CD4-positive, CD25-positive, alpha-beta regulatory T cell (primary cell): ENCODE measurements at regions not wholly inside any gene's neighbourhood (a gene's known extent, or its start where the extent isn't known, plus 50 kb on each side); places are given as distances from the start of the nearest gene placed in this dataset.
A peak's percentile ranks its signal among the peaks of the same experiment; 100 is the strongest.
"Not testable (repeated sequence)": the region's sequence is repeated elsewhere in the genome, so short reads cannot be mapped to it uniquely, and the experiment has no call there.

ENCODE experiments used
- ATAC-seq, 2 donors: fragments of 150-1000 bp; cut with Tn5 transposase; one replicate each; pipeline ENCODE4 v1.10.0; 2021; ENCODE audit warnings: low read depth in 2 of 2, moderate number of reproducible peaks in 2 of 2, moderate library complexity in 1 of 2
- DNase-seq, 3 donors: peaks; one replicate each; pipeline versions ENCODE4 v3.0.0 to v3.0.0-alpha.2; 2012 to 2022; ENCODE audit warnings: mixed read lengths in 1 of 3
- H3K27ac ChIP-seq: one replicate; pipeline ENCODE4 v1.7.0; 2013; ENCODE audit warnings: mild to moderate bottlenecking, low read length; ENCODE audit not compliant: insufficient read depth, poor library complexity, severe bottlenecking
- H3K27me3 ChIP-seq: one replicate; pipeline ENCODE4 v1.7.0; 2013; ENCODE audit warnings: low read length; ENCODE audit not compliant: control insufficient read depth, insufficient read depth
- H3K36me3 ChIP-seq: one replicate; pipeline ENCODE4 v1.7.0; 2013; ENCODE audit warnings: mild to moderate bottlenecking, low read length, moderate library complexity; ENCODE audit not compliant: control insufficient read depth, insufficient read depth
- H3K4me1 ChIP-seq: 2 replicates; pipeline ENCODE4 v1.7.0; 2013; ENCODE audit warnings: mild to moderate bottlenecking, low read length; ENCODE audit not compliant: insufficient read depth, control insufficient read depth, poor library complexity, severe bottlenecking
- H3K4me3 ChIP-seq: one replicate; pipeline ENCODE4 v1.7.0; 2013; ENCODE audit warnings: low read depth, mild to moderate bottlenecking, low read length, moderate library complexity
- H3K9me3 ChIP-seq, 2 experiments: 1 replicate in 1 of 2; 2 replicates in 1 of 2; pipeline ENCODE4 v1.7.0; 2013; ENCODE audit warnings: low read length in 2 of 2, mild to moderate bottlenecking in 1 of 2, moderate library complexity in 1 of 2; ENCODE audit not compliant: control insufficient read depth in 2 of 2
- H3K27ac Mint-ChIP-seq, 3 donors: one replicate each; pipeline ENCODE4 v1.8.0; 2020 to 2022; ENCODE audit warnings: mild to moderate bottlenecking in 3 of 3, mixed read lengths in 3 of 3, moderate library complexity in 2 of 3
- H3K27me3 Mint-ChIP-seq: one replicate; pipeline ENCODE4 v1.8.0; 2022; ENCODE audit warnings: mild to moderate bottlenecking, mixed read lengths
- H3K36me3 Mint-ChIP-seq: one replicate; pipeline ENCODE4 v1.8.0; 2020; ENCODE audit warnings: mixed read lengths
- H3K4me1 Mint-ChIP-seq, 4 donors: one replicate each; pipeline ENCODE4 v1.8.0; 2020 to 2022; ENCODE audit warnings: mixed read lengths in 4 of 4, mild to moderate bottlenecking in 1 of 4
- H3K4me3 Mint-ChIP-seq, 4 donors: one replicate each; pipeline ENCODE4 v1.8.0; 2020 to 2022; ENCODE audit warnings: mild to moderate bottlenecking in 4 of 4, mixed read lengths in 4 of 4, moderate library complexity in 3 of 4
- H3K9me3 Mint-ChIP-seq, 7 donors: one replicate each; pipeline ENCODE4 v1.8.0; 2020 to 2022; ENCODE audit warnings: mixed read lengths in 7 of 7, mild to moderate bottlenecking in 3 of 7, moderate library complexity in 2 of 7

DNA sequence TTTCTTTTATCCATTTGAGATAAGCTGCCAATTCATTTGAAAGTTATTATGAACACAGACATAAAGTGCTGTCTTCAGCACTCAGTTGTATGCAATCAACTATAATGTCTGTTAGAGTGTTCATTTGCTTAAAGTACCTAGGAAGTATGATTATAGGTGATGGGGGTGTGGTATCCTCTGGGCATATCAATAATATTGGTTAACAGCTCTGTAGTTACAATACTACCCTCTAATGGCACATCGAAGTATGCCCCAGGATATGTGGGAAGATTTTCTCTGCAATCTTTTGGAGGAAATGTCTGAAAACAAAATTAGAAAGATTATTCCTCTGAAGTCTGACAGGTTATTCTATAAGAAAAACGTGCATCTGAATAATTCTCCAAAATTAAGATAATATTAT, 429.7 kb downstream of the ARL4A start:
- no peaks in the 10 kb centered on the region for H3K9me3 ChIP-seq
- no peaks in the 10 kb centered on the region for H3K4me1 Mint-ChIP-seq
- H3K27ac ChIP-seq, result no peak overlapping the region
- no peaks in the 10 kb centered on the region for H3K4me1 ChIP-seq
- no peak overlapping the region for H3K27ac Mint-ChIP-seq
- ATAC-seq (no peak), DNase-seq (peak in 1 of 3 donors; percentile 1)
- H3K27me3 Mint-ChIP-seq, result no peaks in the 10 kb centered on the region
- no peak overlapping the region for H3K4me3 ChIP-seq
- H3K9me3 Mint-ChIP-seq, result peaks cover 0 to 5% (median 0%) of the 10 kb centered on the region in 7 donors
- H3K4me3 Mint-ChIP-seq, result no peak overlapping the region
- no peaks in the 10 kb centered on the region for H3K36me3 Mint-ChIP-seq
- H3K36me3 ChIP-seq, result no peaks in the 10 kb centered on the region
- no peaks in the 10 kb centered on the region for H3K27me3 ChIP-seq

DNA sequence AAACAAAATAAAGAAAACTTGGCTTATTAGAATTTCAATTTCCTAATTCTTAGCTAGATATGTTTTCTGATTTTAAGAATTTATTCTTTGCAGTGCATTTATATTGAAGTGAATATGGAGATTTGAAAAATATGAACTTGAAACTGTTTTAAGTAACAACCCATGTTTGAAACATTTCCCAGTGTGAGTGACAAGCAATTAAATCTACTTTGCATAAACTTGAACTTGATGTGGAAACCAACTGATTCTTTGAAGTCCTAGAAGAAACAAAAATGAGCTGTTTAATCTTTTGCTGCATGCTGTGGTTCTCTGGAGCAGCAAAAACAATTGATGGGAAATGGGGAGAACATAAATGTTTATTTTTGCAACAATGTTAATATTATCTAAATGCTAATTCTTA, 430.2 kb downstream of the ARL4A start:
- no peak overlapping the region for H3K4me3 ChIP-seq
- no peak for ATAC-seq
- no peaks in the 10 kb centered on the region for H3K36me3 ChIP-seq
- H3K4me1 ChIP-seq, result no peaks in the 10 kb centered on the region
- Mint-ChIP-seq H3K27me3 (no peaks in the 10 kb centered on the region), H3K9me3 (peaks cover 0 to 9% (median 0%) of the 10 kb centered on the region in 7 donors), H3K4me3 (no peak overlapping the region), H3K36me3 (no peaks in the 10 kb centered on the region), H3K4me1 (no peaks in the 10 kb centered on the region), H3K27ac (no peak overlapping the region)
- H3K27ac ChIP-seq, result no peak overlapping the region
- H3K9me3 ChIP-seq, result no peaks in the 10 kb centered on the region
- no peaks in the 10 kb centered on the region for H3K27me3 ChIP-seq
- DNase-seq, result no peak

DNA sequence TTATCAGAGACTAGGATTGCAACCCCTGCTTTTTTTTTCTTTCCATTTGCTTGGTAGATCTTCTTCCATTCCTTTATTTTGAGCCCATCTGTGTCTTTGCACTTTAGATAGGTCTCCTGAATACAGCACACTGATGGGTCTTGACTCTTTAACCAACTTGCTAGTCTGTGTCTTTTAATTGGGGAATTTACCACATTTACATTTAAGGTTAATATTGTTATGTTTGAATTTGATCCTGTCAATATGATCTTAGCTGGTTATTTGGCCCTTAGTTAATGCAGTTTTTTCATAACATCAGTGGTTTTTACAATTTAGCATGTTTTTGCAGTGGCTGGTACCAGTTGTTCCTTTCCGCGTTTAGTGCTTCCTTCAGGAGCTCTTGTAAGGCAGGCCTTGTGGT, 437.2 kb downstream of the ARL4A start:
- not testable (repeated sequence) for H3K27ac Mint-ChIP-seq, DNase-seq, H3K4me1 ChIP-seq, H3K9me3 ChIP-seq, H3K36me3 ChIP-seq, H3K4me1 Mint-ChIP-seq, H3K27me3 Mint-ChIP-seq, H3K27me3 ChIP-seq, ATAC-seq, H3K27ac ChIP-seq, H3K4me3 ChIP-seq, H3K4me3 Mint-ChIP-seq, H3K36me3 Mint-ChIP-seq
- H3K9me3 Mint-ChIP-seq, result peaks cover 0 to 21% (median 2%) of the 10 kb centered on the region in 7 donors

DNA sequence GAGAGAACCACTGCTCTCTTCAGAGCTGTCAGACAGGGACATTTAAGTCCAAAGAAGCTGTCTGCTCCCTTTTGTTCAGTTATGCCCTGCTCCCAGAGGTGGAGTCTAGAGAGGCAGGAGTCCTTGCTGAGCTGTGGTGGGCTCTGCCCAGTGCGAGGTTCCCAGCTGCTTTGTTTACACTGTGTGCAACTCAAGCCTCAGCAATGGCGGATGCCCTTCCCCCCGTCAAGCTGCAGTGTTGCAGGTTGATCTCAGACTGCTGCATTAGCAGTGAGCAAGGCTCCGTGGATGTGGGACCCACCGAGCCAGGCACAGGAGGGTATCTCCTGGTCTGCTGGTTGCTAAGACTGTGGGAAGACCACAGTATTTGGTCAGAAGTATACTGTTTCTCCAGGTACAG, 438.9 kb downstream of the ARL4A start:
- Mint-ChIP-seq H3K9me3 (peaks cover 0 to 21% (median 2%) of the 10 kb centered on the region in 7 donors), H3K36me3 (no peaks in the 10 kb centered on the region), H3K27me3 (no peaks in the 10 kb centered on the region), H3K4me3 (no peak overlapping the region), H3K4me1 (no peaks in the 10 kb centered on the region), H3K27ac (no peak overlapping the region)
- DNase-seq, result no peak
- Histone ChIP-seq H3K4me1 (no peaks in the 10 kb centered on the region), H3K4me3 (no peak overlapping the region), H3K27me3 (no peaks in the 10 kb centered on the region), H3K9me3 (no peaks in the 10 kb centered on the region), H3K36me3 (no peaks in the 10 kb centered on the region), H3K27ac (no peak overlapping the region)
- ATAC-seq, result no peak

DNA sequence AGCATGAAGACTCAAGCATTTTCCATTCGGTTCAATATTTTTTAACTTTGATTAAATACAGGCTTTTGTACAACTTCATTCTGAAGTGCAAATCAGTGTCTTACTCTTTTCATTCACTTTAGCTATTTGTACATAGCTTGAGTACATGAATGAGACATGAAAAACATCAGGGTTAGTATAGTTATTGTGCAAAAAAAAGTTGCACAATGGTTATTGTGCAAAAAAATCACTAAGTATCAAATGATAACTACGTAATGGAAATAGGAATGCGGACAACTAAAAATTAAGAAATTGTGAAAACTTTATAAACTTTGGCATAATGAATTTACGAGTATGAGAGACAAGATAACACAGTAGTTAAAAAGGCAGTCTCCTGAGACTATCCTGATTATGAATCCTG, 442.9 kb downstream of the ARL4A start:
- no peaks in the 10 kb centered on the region for H3K9me3 ChIP-seq
- H3K36me3 ChIP-seq, result no peaks in the 10 kb centered on the region
- H3K27me3 ChIP-seq, result no peaks in the 10 kb centered on the region
- ATAC-seq (no peak), DNase-seq (no peak)
- H3K27ac Mint-ChIP-seq, result no peak overlapping the region
- H3K4me1 ChIP-seq, result no peaks in the 10 kb centered on the region
- H3K36me3 Mint-ChIP-seq, result no peaks in the 10 kb centered on the region
- H3K27ac ChIP-seq, result no peak overlapping the region
- no peak overlapping the region for H3K4me3 ChIP-seq
- H3K9me3 Mint-ChIP-seq, result peaks cover 0 to 4% (median 1%) of the 10 kb centered on the region in 7 donors
- H3K4me3 Mint-ChIP-seq, result no peak overlapping the region
- H3K4me1 Mint-ChIP-seq, result no peaks in the 10 kb centered on the region
- no peaks in the 10 kb centered on the region for H3K27me3 Mint-ChIP-seq

DNA sequence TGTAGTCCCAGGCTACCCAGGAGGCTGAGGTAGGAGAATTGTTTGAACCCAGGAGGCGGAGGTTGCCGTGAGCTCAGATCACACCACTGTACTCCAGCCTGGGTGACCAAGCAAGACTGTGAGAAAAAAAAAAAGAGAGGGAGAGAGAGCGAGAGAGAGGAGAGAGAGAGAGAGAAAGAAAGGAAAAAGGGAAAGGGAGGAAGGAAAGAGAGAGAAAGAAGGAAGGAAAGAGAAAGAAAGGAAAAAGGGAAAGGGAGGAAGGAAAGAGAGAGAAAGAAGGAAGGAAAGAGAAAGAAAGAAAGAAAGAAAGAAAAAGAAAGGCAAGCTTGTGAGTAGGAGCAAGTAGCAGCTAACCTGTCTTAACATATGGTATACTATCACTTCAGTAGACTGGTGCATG, 443.5 kb downstream of the ARL4A start:
- not testable (repeated sequence) for H3K27ac ChIP-seq, ATAC-seq, H3K36me3 ChIP-seq, H3K36me3 Mint-ChIP-seq, H3K4me3 ChIP-seq, H3K27ac Mint-ChIP-seq, H3K4me1 ChIP-seq, H3K9me3 ChIP-seq, DNase-seq, H3K9me3 Mint-ChIP-seq, H3K27me3 Mint-ChIP-seq, H3K4me1 Mint-ChIP-seq, H3K4me3 Mint-ChIP-seq, H3K27me3 ChIP-seq

DNA sequence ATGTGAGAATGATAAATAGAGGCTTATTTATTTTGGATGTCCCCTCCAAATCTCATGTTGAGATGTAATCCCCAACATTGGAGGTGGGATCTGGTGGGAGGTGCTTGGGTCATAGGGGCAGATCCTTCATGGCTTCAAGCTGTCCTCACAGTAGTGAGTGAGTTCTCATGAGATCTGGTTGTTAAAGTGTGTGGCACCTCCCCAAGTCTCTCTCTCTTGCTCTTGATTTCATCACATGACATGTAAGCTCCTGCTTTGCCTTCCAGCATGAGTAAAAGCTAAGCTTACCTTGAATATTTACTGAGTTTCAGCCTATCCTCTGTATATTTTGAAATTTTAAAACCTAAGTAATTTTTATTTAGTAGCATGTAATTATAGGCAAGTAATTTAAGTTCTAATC, 444.9 kb downstream of the ARL4A start:
- no peaks in the 10 kb centered on the region for H3K9me3 ChIP-seq
- H3K27me3 Mint-ChIP-seq, result no peaks in the 10 kb centered on the region
- H3K27me3 ChIP-seq, result no peaks in the 10 kb centered on the region
- no peak overlapping the region for H3K27ac ChIP-seq
- no peaks in the 10 kb centered on the region for H3K36me3 Mint-ChIP-seq
- no peak overlapping the region for H3K4me3 ChIP-seq
- no peak for ATAC-seq
- no peaks in the 10 kb centered on the region for H3K36me3 ChIP-seq
- H3K27ac Mint-ChIP-seq, result no peak overlapping the region
- no peak overlapping the region for H3K4me3 Mint-ChIP-seq
- no peaks in the 10 kb centered on the region for H3K4me1 ChIP-seq
- H3K4me1 Mint-ChIP-seq, result no peaks in the 10 kb centered on the region
- DNase-seq, result no peak
- peaks cover 0 to 6% (median 0%) of the 10 kb centered on the region in 7 donors for H3K9me3 Mint-ChIP-seq

DNA sequence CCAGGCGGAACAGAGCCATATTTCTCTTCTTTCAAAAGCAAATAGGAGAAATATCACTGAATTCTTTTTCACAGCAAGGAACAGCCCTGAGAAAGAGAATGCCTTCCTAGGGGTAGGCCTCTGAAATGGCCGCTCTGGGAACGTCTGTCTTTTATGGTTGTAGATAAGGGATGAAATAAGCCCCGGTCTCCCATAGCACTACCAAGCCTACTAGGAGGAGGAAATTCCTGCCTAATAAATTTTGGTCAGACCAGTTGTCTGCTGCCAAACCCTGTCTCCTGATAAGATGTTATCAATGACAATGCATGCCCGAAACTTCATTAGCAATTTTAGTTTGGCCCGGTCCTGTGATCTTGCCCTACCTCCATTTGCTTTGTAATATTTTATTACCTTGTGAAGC, 448.9 kb downstream of the ARL4A start:
- H3K27me3 Mint-ChIP-seq, H3K27ac Mint-ChIP-seq, ATAC-seq: not testable (repeated sequence)

More for the DNA sequence above, 448.9 kb downstream of the ARL4A start:
- H3K4me3 ChIP-seq, H3K27ac ChIP-seq, H3K36me3 ChIP-seq, H3K9me3 ChIP-seq, H3K4me1 ChIP-seq, H3K9me3 Mint-ChIP-seq, DNase-seq, H3K27me3 ChIP-seq, H3K36me3 Mint-ChIP-seq, H3K4me3 Mint-ChIP-seq, H3K4me1 Mint-ChIP-seq: not testable (repeated sequence)
